A549 (cell line): ENCODE measurements at regions not wholly inside any gene's neighbourhood (a gene's known extent, or its start where the extent isn't known, plus 50 kb on each side); places are given as distances from the start of the nearest gene placed in this dataset.

Experiments
- BHLHE40 ChIP-seq: IDR thresholded peaks from 2 replicates; pipeline ENCODE4 v1.6.1; 2012; ENCODE audit warnings: low read depth, low read length, inconsistent platforms
- CEBPB ChIP-seq, 2 experiments: fragments of >200 bp in 1 of 2; sonication (Bioruptor Twin) in 1 of 2; formaldehyde crosslinking in 1 of 2; IDR thresholded peaks; 2 replicates each; pipeline ENCODE4 v1.6.1; 2012 to 2016
- CTCF ChIP-seq: fragments of >200 bp; sonication (Bioruptor Twin); formaldehyde crosslinking; IDR thresholded peaks from 3 replicates; pipeline ENCODE4 v1.5.1; 2016
- EP300 ChIP-seq, 2 experiments: fragments of >200 bp; sonication (Bioruptor Twin); formaldehyde crosslinking; IDR thresholded peaks; 2 replicates in 1 of 2; 3 replicates in 1 of 2; pipeline ENCODE4 v1.6.1; 2016 to 2017
- HOXA7 ChIP-seq: fragments of 250-450 bp; sonication (Bioruptor Pico); IDR thresholded peaks from 2 replicates; pipeline ENCODE4 v1.5.0; 2020; ENCODE audit warnings: mild to moderate bottlenecking, moderate library complexity
- MAX ChIP-seq: IDR thresholded peaks from 2 replicates; pipeline ENCODE4 v1.6.1; 2012
- PHF8 ChIP-seq: fragments of 200-600 bp; sonication (generic); IDR thresholded peaks from 2 replicates; pipeline ENCODE4 v1.6.1; 2016; ENCODE audit warnings: low read depth, mild to moderate bottlenecking, antibody characterized with exemption, moderate library complexity, borderline replicate concordance
- POLR2A ChIP-seq: IDR thresholded peaks from 2 replicates; pipeline ENCODE4 v1.6.1; 2012; ENCODE audit warnings: mild to moderate bottlenecking, low read length
- POLR2AphosphoS2 ChIP-seq: conservative IDR thresholded peaks from 2 replicates; pipeline ENCODE4 v1.6.1; 2012; ENCODE audit warnings: low read length, improper control_type of control experiment, inconsistent platforms
- RAD21 ChIP-seq, 2 experiments: fragments of >200 bp in 1 of 2; sonication (Bioruptor Twin) in 1 of 2; formaldehyde crosslinking in 1 of 2; IDR thresholded peaks in 1 of 2; conservative IDR thresholded peaks in 1 of 2; 2 replicates in 1 of 2; 3 replicates in 1 of 2; pipeline ENCODE4 v1.6.1; 2012 to 2018; ENCODE audit warnings: inconsistent platforms in 1 of 2
- RCOR1 ChIP-seq: fragments of 150-350 bp; IDR thresholded peaks from 2 replicates; pipeline ENCODE4 v1.6.1; 2014; ENCODE audit warnings: antibody characterized with exemption, low read length, low read depth
- REST ChIP-seq: fragments of 200-600 bp; sonication (generic); IDR thresholded peaks from 2 replicates; pipeline ENCODE4 v1.6.1; 2016; ENCODE audit warnings: antibody characterized with exemption, mild to moderate bottlenecking, moderate library complexity
- ZFP36 ChIP-seq: fragments of 450-650 bp; IDR thresholded peaks from 2 replicates; pipeline ENCODE4 v1.6.1; 2014; ENCODE audit warnings: borderline replicate concordance; ENCODE audit not compliant: partially characterized antibody
- TF ChIP-seq, protein P1 (sequence below): IDR thresholded peaks from 2 replicates; pipeline ENCODE4 v1.6.1; 2012

GRCh38 chr10:65270969-65271368 lies 1654.9 kb upstream of the LRRTM3 start:
- TF ChIP-seq CTCF (no peak), POLR2A (no peak), CEBPB (IDR thresholded peaks at IDR 0.05) (no peak), PHF8 (no peak), RAD21 (conservative IDR thresholded peaks at IDR 0.05 in 1 of 2, IDR thresholded peaks at IDR 0.05 in 1 of 2) (no peak), BHLHE40 (no peak), MAX (no peak), REST (no peak), ZFP36 (no peak), EP300 (IDR thresholded peaks at IDR 0.05) (no peak), RCOR1 (no peak), POLR2AphosphoS2 (no peak), HOXA7 (CRISPR knock-in tag) (no peak)
- TF ChIP-seq, protein P1, sequence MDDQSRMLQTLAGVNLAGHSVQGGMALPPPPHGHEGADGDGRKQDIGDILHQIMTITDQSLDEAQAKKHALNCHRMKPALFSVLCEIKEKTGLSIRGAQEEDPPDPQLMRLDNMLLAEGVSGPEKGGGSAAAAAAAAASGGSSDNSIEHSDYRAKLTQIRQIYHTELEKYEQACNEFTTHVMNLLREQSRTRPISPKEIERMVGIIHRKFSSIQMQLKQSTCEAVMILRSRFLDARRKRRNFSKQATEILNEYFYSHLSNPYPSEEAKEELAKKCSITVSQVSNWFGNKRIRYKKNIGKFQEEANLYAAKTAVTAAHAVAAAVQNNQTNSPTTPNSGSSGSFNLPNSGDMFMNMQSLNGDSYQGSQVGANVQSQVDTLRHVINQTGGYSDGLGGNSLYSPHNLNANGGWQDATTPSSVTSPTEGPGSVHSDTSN, result no peak
